ENCODE measurements at regions not wholly inside any gene's neighbourhood (a gene's known extent, or its start where the extent isn't known, plus 50 kb on each side); places are given as distances from the start of the nearest gene placed in this dataset.

GRCh38 chr6:68025764-68026163 is 609.3 kb upstream of the ADGRB3 start (continued):
- peak; percentile 66 for TF ChIP-seq POLR2AphosphoS5 (IDR thresholded peaks at IDR 0.05; ENCODE audit: control insufficient read depth, insufficient read depth, low read depth, low read length)
- TF ChIP-seq ETV1 (tag; conservative IDR thresholded peaks at IDR 0.05; ENCODE audit: low read depth) = peak; percentile 61
- 0 out of 2 replicates have a peak, but pooled peaks have one; percentile 40 for TF ChIP-seq HLTF (IDR thresholded peaks at IDR 0.05)
- no peak for TF ChIP-seq ATF1 (CRISPR knock-in tag; IDR thresholded peaks at IDR 0.05)
- TF ChIP-seq ATF1 (tag; IDR thresholded peaks at IDR 0.05) = peak; percentile 27; the same call in 1 of the 2 replicates
- TF ChIP-seq, protein P1, sequence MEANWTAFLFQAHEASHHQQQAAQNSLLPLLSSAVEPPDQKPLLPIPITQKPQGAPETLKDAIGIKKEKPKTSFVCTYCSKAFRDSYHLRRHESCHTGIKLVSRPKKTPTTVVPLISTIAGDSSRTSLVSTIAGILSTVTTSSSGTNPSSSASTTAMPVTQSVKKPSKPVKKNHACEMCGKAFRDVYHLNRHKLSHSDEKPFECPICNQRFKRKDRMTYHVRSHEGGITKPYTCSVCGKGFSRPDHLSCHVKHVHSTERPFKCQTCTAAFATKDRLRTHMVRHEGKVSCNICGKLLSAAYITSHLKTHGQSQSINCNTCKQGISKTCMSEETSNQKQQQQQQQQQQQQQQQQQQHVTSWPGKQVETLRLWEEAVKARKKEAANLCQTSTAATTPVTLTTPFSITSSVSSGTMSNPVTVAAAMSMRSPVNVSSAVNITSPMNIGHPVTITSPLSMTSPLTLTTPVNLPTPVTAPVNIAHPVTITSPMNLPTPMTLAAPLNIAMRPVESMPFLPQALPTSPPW (CRISPR knock-in tag; IDR thresholded peaks at IDR 0.05) = no peak; the same call in 1 of the 2 replicates
- TF ChIP-seq, protein P2, sequence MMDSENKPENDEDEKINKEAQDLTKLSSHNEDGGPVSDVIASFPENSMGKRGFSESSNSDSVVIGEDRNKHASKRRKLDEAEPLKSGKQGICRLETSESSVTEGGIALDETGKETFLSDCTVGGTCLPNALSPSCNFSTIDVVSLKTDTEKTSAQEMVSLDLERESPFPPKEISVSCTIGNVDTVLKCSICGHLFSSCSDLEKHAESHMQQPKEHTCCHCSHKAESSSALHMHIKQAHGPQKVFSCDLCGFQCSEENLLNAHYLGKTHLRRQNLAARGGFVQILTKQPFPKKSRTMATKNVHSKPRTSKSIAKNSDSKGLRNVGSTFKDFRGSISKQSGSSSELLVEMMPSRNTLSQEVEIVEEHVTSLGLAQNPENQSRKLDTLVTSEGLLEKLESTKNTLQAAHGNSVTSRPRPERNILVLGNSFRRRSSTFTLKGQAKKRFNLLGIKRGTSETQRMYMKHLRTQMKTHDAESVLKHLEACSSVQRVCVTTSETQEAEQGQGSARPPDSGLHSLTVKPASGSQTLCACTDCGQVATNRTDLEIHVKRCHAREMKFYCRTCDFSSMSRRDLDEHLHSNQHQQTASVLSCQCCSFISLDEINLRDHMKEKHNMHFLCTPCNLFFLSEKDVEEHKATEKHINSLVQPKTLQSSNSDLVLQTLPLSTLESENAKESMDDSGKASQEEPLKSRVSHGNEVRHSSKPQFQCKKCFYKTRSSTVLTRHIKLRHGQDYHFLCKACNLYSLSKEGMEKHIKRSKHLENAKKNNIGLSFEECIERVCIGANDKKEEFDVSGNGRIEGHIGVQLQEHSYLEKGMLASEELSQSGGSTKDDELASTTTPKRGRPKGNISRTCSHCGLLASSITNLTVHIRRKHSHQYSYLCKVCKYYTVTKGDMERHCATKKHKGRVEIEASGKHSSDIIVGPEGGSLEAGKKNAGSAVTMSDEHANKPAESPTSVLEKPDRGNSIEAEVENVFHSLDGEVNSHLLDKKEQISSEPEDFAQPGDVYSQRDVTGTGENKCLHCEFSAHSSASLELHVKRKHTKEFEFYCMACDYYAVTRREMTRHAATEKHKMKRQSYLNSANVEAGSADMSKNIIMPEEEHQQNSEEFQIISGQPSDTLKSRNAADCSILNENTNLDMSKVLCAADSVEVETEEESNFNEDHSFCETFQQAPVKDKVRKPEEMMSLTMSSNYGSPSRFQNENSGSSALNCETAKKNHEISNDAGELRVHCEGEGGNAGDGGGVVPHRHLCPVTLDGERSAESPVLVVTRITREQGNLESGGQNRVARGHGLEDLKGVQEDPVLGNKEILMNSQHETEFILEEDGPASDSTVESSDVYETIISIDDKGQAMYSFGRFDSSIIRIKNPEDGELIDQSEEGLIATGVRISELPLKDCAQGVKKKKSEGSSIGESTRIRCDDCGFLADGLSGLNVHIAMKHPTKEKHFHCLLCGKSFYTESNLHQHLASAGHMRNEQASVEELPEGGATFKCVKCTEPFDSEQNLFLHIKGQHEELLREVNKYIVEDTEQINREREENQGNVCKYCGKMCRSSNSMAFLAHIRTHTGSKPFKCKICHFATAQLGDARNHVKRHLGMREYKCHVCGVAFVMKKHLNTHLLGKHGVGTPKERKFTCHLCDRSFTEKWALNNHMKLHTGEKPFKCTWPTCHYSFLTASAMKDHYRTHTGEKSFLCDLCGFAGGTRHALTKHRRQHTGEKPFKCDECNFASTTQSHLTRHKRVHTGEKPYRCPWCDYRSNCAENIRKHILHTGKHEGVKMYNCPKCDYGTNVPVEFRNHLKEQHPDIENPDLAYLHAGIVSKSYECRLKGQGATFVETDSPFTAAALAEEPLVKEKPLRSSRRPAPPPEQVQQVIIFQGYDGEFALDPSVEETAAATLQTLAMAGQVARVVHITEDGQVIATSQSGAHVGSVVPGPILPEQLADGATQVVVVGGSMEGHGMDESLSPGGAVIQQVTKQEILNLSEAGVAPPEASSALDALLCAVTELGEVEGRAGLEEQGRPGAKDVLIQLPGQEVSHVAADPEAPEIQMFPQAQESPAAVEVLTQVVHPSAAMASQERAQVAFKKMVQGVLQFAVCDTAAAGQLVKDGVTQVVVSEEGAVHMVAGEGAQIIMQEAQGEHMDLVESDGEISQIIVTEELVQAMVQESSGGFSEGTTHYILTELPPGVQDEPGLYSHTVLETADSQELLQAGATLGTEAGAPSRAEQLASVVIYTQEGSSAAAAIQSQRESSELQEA (IDR thresholded peaks at IDR 0.05; ENCODE audit: low read depth) = peak; percentile 76; the same call in 1 of the 2 replicates
- 0 out of 2 replicates have a peak, but pooled peaks have one; percentile 43 for TF ChIP-seq SOX6 (IDR thresholded peaks at IDR 0.05)
- 0 out of 2 replicates have a peak, but pooled peaks have one; percentile 37 for TF ChIP-seq POLR2H (tag; IDR thresholded peaks at IDR 0.05; ENCODE audit: low read depth)
- TF ChIP-seq CBFA2T3 (IDR thresholded peaks at IDR 0.05) = peak; percentile 88
- peak in 1 of 2 experiments; percentile 55; a peak in 1 of 4 replicates for TF ChIP-seq ARNT (IDR thresholded peaks at IDR 0.05)
- 0 out of 2 replicates have a peak, but pooled peaks have one; percentile 25 for TF ChIP-seq JUND (IDR thresholded peaks at IDR 0.05; ENCODE audit: borderline replicate concordance, low read depth, low read length)
- peak; percentile 29; the same call in 1 of the 3 replicates for TF ChIP-seq JUND (tag; IDR thresholded peaks at IDR 0.05; ENCODE audit: borderline replicate concordance, low read depth, low read length)
- TF ChIP-seq C11orf30 (IDR thresholded peaks at IDR 0.05; ENCODE audit: low read depth) = no peak
- peak; percentile 62 for TF ChIP-seq CREB1 (IDR thresholded peaks at IDR 0.05)
- no peak for TF ChIP-seq CREB1 (CRISPR knock-in tag; IDR thresholded peaks at IDR 0.05)
- TF ChIP-seq TBP (optimal IDR thresholded peaks at IDR 0.05; ENCODE audit: low read depth, low read length) = peak; percentile 36
- TF ChIP-seq DMBX1 (CRISPR knock-in tag; IDR thresholded peaks at IDR 0.05; ENCODE audit: borderline replicate concordance) = peak; percentile 79

Measured in K562 (cell line).